PC-9 (cell line): ENCODE measurements at regions not wholly inside any gene's neighbourhood (a gene's known extent, or its start where the extent isn't known, plus 50 kb on each side); places are given as distances from the start of the nearest gene placed in this dataset.

Experiments
- CTCF ChIP-seq: fragments of 200-600 bp; sonication (generic); conservative IDR thresholded peaks from 2 replicates; pipeline ENCODE4 v1.6.1; 2017; ENCODE audit warnings: mixed run types, antibody characterized with exemption, mild to moderate bottlenecking, moderate library complexity
- EZH2 ChIP-seq: fragments of 200-600 bp; sonication (generic); IDR thresholded peaks from 2 replicates; pipeline ENCODE4 v1.8.0; 2017; ENCODE audit warnings: antibody characterized with exemption, low read depth

- no peak for TF ChIP-seq EZH2
- no peak for TF ChIP-seq CTCF
These were observed 144.9 kb downstream of the HGF start for GRCh38 chr7:81624650-81625631.
